ENCODE measurements at regions not wholly inside any gene's neighbourhood (a gene's known extent, or its start where the extent isn't known, plus 50 kb on each side); places are given as distances from the start of the nearest gene placed in this dataset.

GRCh38 chr4:26255989-26256388 is 64.8 kb upstream of the RBPJ start:
- ChIA-PET POLR2A (no interaction called here), RAD21 (ENCODE audit: unreplicated experiment) (interaction anchor here (0.9 kb wide), 1 partner anchor 63 kb away, joined by 3 read pairs; no protein-coding TSS in a partner anchor), CTCF (no interaction called here), SMC1A (ENCODE audit: uncharacterized antibody, unreplicated experiment) (interaction anchor here (1.2 to 1.4 kb wide), 2 partner anchors 9 to 14 kb away, joined by 3 read pairs; no protein-coding TSS in a partner anchor)
- 31% methylated on average over 1 of the region's 1 CpG for WGBS (ENCODE audit: insufficient coverage, insufficient replicate concordance, low lambda C conversion rate, missing lambda C conversion rate)
- BruUV-seq (replicated peaks) = no TSS peak
- Histone ChIP-seq H3K4me1 (ENCODE audit: control insufficient read depth, insufficient read depth, low read length) (no peaks in the 10 kb centered on the region), H3K4me3 (no peak overlapping the region), H3K79me2 (ENCODE audit: control insufficient read depth, insufficient read depth, low read length) (no peaks in the 10 kb centered on the region), H3K9me3 (replicated peaks; ENCODE audit: control insufficient read depth, insufficient read depth, low read length) (no peaks in the 10 kb centered on the region; the same call in 2 of the 3 replicates), H3K9ac (ENCODE audit: control insufficient read depth, insufficient read depth, low read length) (no peak overlapping the region), H3K36me3 (ENCODE audit: control insufficient read depth in 2 of 2, insufficient read depth in 2 of 2, low read length in 1 of 2) (no peaks in the 10 kb centered on the region), H3K27me3 (replicated peaks in 1 of 2; ENCODE audit: control insufficient read depth in 2 of 2, insufficient read depth in 2 of 2, low read length in 1 of 2) (no peaks in the 10 kb centered on the region), H2AFZ (ENCODE audit: control insufficient read depth, low read depth, low read length) (no peak overlapping the region), H3K27ac (ENCODE audit: control insufficient read depth, insufficient read depth) (no peak overlapping the region), H3K4me2 (ENCODE audit: control insufficient read depth, insufficient read depth) (no peak overlapping the region), H4K20me1 (ENCODE audit: control insufficient read depth, insufficient read depth) (no peaks in the 10 kb centered on the region)
- ATAC-seq (no peak), FAIRE-seq (no peak), DNase-seq (ENCODE audit: low read depth, low spot score) (no peak)
- intact Hi-C loops (cut with micrococcal nuclease; ENCODE audit: unreplicated experiment) (no loop called here), in situ Hi-C loops (cut with MboI) (no loop called here)
- no peak for TF ChIP-seq GABPA (IDR thresholded peaks at IDR 0.05; ENCODE audit: low read depth)
- TF ChIP-seq REST (IDR thresholded peaks at IDR 0.05; ENCODE audit: low read depth, low read length) = no peak
- no peak for TF ChIP-seq SPI1 (IDR thresholded peaks at IDR 0.05; ENCODE audit: borderline replicate concordance, insufficient read depth, low read depth, low read length)
- TF ChIP-seq KDM1A (IDR thresholded peaks at IDR 0.05; ENCODE audit: borderline replicate concordance) = no peak
- no peak for TF ChIP-seq RAD21 (IDR thresholded peaks at IDR 0.05; ENCODE audit: insufficient read depth, low read depth, low read length)
- TF ChIP-seq SMAD5 (IDR thresholded peaks at IDR 0.05; ENCODE audit: low read depth) = no peak
- TF ChIP-seq MEF2B (IDR thresholded peaks at IDR 0.05; ENCODE audit: partially characterized antibody, poor library complexity, severe bottlenecking) = no peak
- no peak for TF ChIP-seq ZBTB11 (CRISPR knock-in tag; IDR thresholded peaks at IDR 0.05)
- TF ChIP-seq NR2C1 (IDR thresholded peaks at IDR 0.05) = no peak
- TF ChIP-seq IRF5 (IDR thresholded peaks at IDR 0.05; ENCODE audit: borderline replicate concordance) = no peak
- no peak for TF ChIP-seq ZBTB33 (IDR thresholded peaks at IDR 0.05)
- TF ChIP-seq GATAD2B (conservative IDR thresholded peaks at IDR 0.05; ENCODE audit: low read depth) = no peak
- no peak for TF ChIP-seq ATF2 (IDR thresholded peaks at IDR 0.05; ENCODE audit: low read length)
